ENCODE measurements at regions not wholly inside any gene's neighbourhood (a gene's known extent, or its start where the extent isn't known, plus 50 kb on each side); places are given as distances from the start of the nearest gene placed in this dataset.

DNA sequence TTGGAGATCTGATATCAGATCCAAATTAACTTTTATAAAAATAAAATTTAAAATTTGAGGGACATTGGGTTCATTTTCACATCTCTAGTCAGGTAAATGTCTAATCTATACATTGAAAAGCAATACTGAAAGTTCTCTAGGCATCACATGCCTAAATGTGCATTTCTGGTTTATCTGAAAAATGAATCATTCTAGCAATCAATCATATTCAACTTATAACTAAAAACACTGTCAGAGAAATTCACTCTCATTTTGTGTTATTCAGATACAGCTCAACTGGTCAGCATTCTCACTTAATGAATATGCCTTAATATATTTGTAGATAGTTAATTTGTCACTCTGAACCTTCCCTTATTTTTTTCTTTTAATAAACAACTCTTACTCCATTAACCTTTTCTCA, 243.2 kb downstream of the CASP12 start:
- no peak overlapping the region for H3K14ac ChIP-seq (replicated peaks; ENCODE audit: low read depth, low read length)
- no peaks in the 10 kb centered on the region for H3K27me3 ChIP-seq (ENCODE audit: control insufficient read depth, insufficient read depth, low read length)
- BruUV-seq (replicated peaks), result no TSS peak
- dilution Hi-C loops (cut with HindIII; ENCODE audit: low sequenced_read_pairs, unreplicated experiment), result no loop called here
- H3K9ac ChIP-seq (ENCODE audit: low read depth, low read length), result no peak overlapping the region
- ChIA-PET POLR2A (ENCODE audit: unreplicated experiment) (no interaction called here), CTCF (no interaction called here)
- H3K4me1 ChIP-seq (ENCODE audit: control insufficient read depth, insufficient read depth, low read length), result no peaks in the 10 kb centered on the region
- H4K8ac ChIP-seq (ENCODE audit: low read depth in 2 of 2, low read length in 2 of 2), result no peak overlapping the region
- no peak overlapping the region for H3K4me3 ChIP-seq (ENCODE audit: insufficient read depth, low read depth, low read length)
- H3K23ac ChIP-seq (ENCODE audit: low read depth, low read length), result no peak overlapping the region
- H2BK20ac ChIP-seq (ENCODE audit: low read depth, low read length), result no peak overlapping the region
- H4K91ac ChIP-seq (ENCODE audit: insufficient read depth, low read depth, low read length), result no peak overlapping the region
- no peak overlapping the region for H2BK15ac ChIP-seq (ENCODE audit: low read depth, low read length)
- H3K36me3 ChIP-seq (ENCODE audit: control insufficient read depth, insufficient read depth, low read length), result no peaks in the 10 kb centered on the region
- H4K5ac ChIP-seq (ENCODE audit: low read depth, low read length), result no peak overlapping the region
- intact Hi-C loops (cut with micrococcal nuclease), result no loop called here
- TF ChIP-seq RAD21 (IDR thresholded peaks at IDR 0.05; ENCODE audit: low read length) (no peak), MXI1 (IDR thresholded peaks at IDR 0.05; ENCODE audit: borderline replicate concordance, low read depth, low read length) (no peak)
- TF ChIP-seq, protein P1, sequence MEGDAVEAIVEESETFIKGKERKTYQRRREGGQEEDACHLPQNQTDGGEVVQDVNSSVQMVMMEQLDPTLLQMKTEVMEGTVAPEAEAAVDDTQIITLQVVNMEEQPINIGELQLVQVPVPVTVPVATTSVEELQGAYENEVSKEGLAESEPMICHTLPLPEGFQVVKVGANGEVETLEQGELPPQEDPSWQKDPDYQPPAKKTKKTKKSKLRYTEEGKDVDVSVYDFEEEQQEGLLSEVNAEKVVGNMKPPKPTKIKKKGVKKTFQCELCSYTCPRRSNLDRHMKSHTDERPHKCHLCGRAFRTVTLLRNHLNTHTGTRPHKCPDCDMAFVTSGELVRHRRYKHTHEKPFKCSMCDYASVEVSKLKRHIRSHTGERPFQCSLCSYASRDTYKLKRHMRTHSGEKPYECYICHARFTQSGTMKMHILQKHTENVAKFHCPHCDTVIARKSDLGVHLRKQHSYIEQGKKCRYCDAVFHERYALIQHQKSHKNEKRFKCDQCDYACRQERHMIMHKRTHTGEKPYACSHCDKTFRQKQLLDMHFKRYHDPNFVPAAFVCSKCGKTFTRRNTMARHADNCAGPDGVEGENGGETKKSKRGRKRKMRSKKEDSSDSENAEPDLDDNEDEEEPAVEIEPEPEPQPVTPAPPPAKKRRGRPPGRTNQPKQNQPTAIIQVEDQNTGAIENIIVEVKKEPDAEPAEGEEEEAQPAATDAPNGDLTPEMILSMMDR (conservative IDR thresholded peaks at IDR 0.05; ENCODE audit: low read depth, low read length), result no peak
- H3K27ac ChIP-seq (ENCODE audit: insufficient read depth, low read length), result no peak overlapping the region
- H2AK5ac ChIP-seq (ENCODE audit: low read depth, low read length), result no peak overlapping the region
- H3K79me1 ChIP-seq (ENCODE audit: low read depth in 1 of 2, low read length in 2 of 2), result no peaks in the 10 kb centered on the region
- no peaks in the 10 kb centered on the region for H4K20me1 ChIP-seq (ENCODE audit: insufficient read depth, low read length)
- DNase-seq (no peak), ATAC-seq (ENCODE audit: low read depth) (no peak)
- H3K56ac ChIP-seq (ENCODE audit: extremely low read depth, insufficient read depth, low read length), result no peak overlapping the region
- no peak overlapping the region for H2BK5ac ChIP-seq (ENCODE audit: low read depth, low read length, poor library complexity, severe bottlenecking)
- no peak overlapping the region for H3K4me2 ChIP-seq (ENCODE audit: low read depth, low read length)
- H2AK9ac ChIP-seq (replicated peaks; ENCODE audit: low read depth, low read length, poor library complexity), result no peak overlapping the region
- H3K18ac ChIP-seq (ENCODE audit: low read depth, low read length), result no peak overlapping the region
- H2AFZ ChIP-seq (replicated peaks; ENCODE audit: low read length, poor library complexity), result no peak overlapping the region
- in situ Hi-C loops (cut with MboI; ENCODE audit: low sequenced_read_pairs), result no loop called here
- no peak overlapping the region for H2BK120ac ChIP-seq (ENCODE audit: low read depth, low read length)
- H3K9me3 ChIP-seq (ENCODE audit: control insufficient read depth, insufficient read depth, low read length), result no peaks in the 10 kb centered on the region
- H3K4ac ChIP-seq (ENCODE audit: low read depth, low read length), result no peak overlapping the region
- H3K9me1 ChIP-seq (ENCODE audit: insufficient read depth, low read length), result no peaks in the 10 kb centered on the region

All from IMR-90 (cell line).